ENCODE measurements at regions not wholly inside any gene's neighbourhood (a gene's known extent, or its start where the extent isn't known, plus 50 kb on each side); places are given as distances from the start of the nearest gene placed in this dataset.
"Not testable (repeated sequence)": the region's sequence is repeated elsewhere in the genome, so short reads cannot be mapped to it uniquely, and the experiment has no call there.

DNA sequence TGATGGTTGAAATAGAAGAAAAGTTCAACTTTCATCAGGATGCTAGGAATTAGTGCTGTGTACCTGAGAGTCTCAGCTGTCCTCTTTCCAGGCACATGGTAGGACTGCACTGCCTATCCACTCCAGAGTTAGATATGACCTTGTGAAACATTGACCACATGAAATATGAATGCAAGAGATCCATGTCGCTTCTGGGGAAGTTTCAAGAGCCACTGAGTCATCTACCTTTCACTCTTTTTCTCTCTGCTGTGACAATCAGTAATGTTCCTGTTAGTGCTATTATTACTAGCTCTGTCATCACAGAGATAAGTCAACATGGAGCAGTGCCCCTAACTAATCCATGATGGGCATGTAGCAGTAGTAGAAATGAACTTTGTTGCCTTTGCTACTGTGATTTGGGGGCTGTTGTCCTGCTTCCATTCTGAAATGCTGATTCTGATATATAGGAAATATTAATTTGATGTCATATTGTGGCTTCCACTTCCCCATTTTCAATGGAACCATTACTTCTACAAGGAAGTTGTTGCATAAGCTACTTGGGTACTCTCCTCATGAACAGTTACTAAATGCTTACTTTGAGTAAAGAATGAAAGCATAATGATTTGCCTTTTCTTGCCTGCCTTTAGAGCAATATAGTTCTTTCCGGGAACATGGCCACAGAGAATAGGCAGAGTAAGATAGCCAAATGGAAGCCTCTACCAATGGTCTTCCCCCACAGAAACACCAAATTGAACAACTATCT is 192.8 kb upstream of the ZNF521 start:
- H3K9ac ChIP-seq (ENCODE audit: low read depth, low read length) = no peak overlapping the region
- no peak overlapping the region for H3K4me3 ChIP-seq (ENCODE audit: low read depth, low read length)
- no peaks in the 10 kb centered on the region for H3K36me3 ChIP-seq (ENCODE audit: control insufficient read depth, insufficient read depth, low read length)
- H3K27me3 ChIP-seq (ENCODE audit: control insufficient read depth, insufficient read depth, low read length) = no peaks in the 10 kb centered on the region
- H3K9me3 ChIP-seq (ENCODE audit: control insufficient read depth, insufficient read depth, low read length) = no peaks in the 10 kb centered on the region
- H3K4me1 ChIP-seq (ENCODE audit: control insufficient read depth, insufficient read depth, low read length) = no peaks in the 10 kb centered on the region

DNA sequence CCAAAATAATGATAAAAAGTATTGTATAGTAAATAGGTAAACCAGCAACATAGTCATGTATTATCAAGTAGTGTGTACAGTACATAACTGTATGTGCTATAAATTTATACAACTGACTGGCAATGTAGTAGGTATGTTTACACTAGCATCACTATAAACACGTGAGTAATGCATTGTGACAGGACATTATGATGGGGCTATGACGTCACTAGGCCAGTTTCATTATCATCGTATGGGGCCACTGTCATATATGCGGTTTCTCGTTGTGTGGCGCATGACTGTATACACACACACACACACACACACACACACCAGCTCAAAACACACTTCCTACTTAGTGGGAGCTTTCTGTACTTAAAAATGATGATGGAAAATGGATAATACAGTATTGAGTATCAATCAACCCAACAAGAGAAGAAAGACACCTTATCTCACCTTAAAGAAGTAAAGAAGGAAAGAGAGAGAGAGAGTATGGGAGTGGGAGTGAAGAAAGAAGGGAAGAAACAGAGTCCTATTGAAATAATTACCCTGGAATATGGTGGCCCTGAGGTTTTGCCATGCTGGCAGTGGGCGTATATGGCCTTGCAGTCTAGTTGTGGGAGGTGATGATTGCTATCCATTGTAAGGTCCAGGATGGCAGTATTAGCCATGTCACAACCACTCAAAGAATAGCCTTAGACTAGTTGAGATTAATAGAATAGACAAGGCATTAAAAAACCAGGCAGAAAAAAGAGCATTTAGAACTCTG is 186.4 kb upstream of the ZNF521 start:
- Histone ChIP-seq H3K4me3 (ENCODE audit: low read depth, low read length) (no peak overlapping the region), H3K4me1 (ENCODE audit: control insufficient read depth, insufficient read depth, low read length) (no peaks in the 10 kb centered on the region), H3K9ac (ENCODE audit: low read depth, low read length) (no peak overlapping the region), H3K9me3 (ENCODE audit: control insufficient read depth, insufficient read depth, low read length) (peaks cover 4% of the 10 kb centered on the region), H3K36me3 (ENCODE audit: control insufficient read depth, insufficient read depth, low read length) (no peaks in the 10 kb centered on the region), H3K27me3 (ENCODE audit: control insufficient read depth, insufficient read depth, low read length) (no peaks in the 10 kb centered on the region)

DNA sequence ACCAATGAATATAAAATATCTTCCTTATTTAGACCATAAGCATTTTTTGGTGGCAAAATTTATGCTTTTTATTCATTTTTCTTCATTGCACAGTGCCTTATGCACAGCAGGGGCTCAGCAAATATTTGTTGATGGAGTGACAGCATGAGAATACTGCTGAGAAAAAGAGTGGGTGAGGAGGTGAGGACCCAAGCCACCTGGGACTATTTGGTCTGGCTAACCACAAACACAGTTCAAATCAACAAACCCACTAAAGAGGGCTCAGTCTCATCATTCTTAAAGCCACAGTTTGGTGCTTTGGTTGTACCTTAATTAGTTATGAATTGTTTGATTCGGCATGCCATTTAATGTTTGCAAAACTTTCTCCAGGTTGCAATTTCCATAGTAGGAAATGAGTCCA is 183.5 kb upstream of the ZNF521 start:
- peaks cover 4% of the 10 kb centered on the region for H3K9me3 ChIP-seq (ENCODE audit: control insufficient read depth, insufficient read depth, low read length)
- H3K4me1 ChIP-seq (ENCODE audit: control insufficient read depth, insufficient read depth, low read length) = no peaks in the 10 kb centered on the region
- H3K36me3 ChIP-seq (ENCODE audit: control insufficient read depth, insufficient read depth, low read length) = no peaks in the 10 kb centered on the region
- no peaks in the 10 kb centered on the region for H3K27me3 ChIP-seq (ENCODE audit: control insufficient read depth, insufficient read depth, low read length)
- no peak overlapping the region for H3K9ac ChIP-seq (ENCODE audit: low read depth, low read length)
- no peak overlapping the region for H3K4me3 ChIP-seq (ENCODE audit: low read depth, low read length)

DNA sequence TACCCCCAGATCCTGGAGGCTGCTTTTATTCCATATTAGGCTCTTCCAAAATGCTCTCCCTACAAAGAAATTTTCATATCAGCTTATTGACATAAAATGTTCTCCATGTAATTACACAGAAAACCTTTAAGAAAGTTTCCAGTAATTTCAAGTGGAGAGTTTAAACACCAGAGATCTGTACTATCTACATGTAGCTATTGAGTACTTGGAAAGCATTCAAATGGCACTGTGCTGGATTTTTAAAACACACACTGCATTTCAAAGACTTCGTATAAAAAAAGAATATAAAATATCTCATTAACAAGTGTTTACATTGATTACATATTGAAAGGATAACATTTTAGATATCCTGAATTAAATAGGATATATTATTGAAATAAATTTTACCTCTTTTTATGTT is 182.4 kb upstream of the ZNF521 start:
- Histone ChIP-seq H3K27me3 (ENCODE audit: control insufficient read depth, insufficient read depth, low read length) (no peaks in the 10 kb centered on the region), H3K36me3 (ENCODE audit: control insufficient read depth, insufficient read depth, low read length) (no peaks in the 10 kb centered on the region), H3K4me1 (ENCODE audit: control insufficient read depth, insufficient read depth, low read length) (no peaks in the 10 kb centered on the region), H3K9ac (ENCODE audit: low read depth, low read length) (no peak overlapping the region), H3K9me3 (ENCODE audit: control insufficient read depth, insufficient read depth, low read length) (peaks cover 4% of the 10 kb centered on the region), H3K4me3 (ENCODE audit: low read depth, low read length) (no peak overlapping the region)

DNA sequence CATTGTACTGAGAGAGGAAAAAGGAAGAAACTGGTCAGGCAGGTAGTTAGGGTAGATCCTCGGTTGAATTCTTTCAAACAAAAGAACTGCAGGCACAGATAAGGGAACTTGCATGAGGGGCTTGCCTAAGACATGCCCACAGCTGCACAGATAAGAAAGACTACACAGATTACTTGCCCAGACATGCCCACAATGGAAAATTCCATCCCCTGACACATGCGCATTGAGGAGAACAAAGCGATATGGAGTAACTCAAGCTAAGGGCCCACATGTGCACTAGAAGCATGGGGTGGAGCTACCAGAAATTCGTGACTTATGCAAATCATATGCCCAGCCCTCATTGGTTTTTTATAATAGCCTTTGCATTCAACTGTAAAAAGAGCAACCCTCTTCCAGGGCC is 181.3 kb upstream of the ZNF521 start:
- Histone ChIP-seq H3K4me3 (ENCODE audit: low read depth, low read length) (no peak overlapping the region), H3K27me3 (ENCODE audit: control insufficient read depth, insufficient read depth, low read length) (no peaks in the 10 kb centered on the region), H3K9ac (ENCODE audit: low read depth, low read length) (no peak overlapping the region), H3K9me3 (ENCODE audit: control insufficient read depth, insufficient read depth, low read length) (peaks cover 4% of the 10 kb centered on the region), H3K4me1 (ENCODE audit: control insufficient read depth, insufficient read depth, low read length) (no peaks in the 10 kb centered on the region), H3K36me3 (ENCODE audit: control insufficient read depth, insufficient read depth, low read length) (no peaks in the 10 kb centered on the region)

DNA sequence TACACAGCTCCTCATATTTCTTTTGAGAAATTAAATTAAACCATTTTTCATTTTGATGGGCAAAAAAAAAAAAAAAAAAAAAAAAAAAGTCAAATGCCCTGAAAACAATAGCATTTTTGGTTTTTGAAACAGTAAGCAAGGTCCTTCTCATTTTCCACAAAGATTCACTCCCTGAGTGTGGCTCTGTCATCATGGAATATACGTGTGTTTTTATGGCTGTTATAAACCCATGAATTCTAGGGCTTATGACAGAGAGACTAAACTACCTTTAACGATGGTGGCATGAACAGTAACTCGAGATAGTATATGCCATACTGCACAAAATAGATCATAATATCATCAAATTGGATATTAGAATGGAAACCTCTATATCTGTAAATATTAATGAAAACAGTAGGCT is 179.2 kb upstream of the ZNF521 start:
- Histone ChIP-seq H3K36me3 (ENCODE audit: control insufficient read depth, insufficient read depth, low read length) (no peaks in the 10 kb centered on the region), H3K27me3 (ENCODE audit: control insufficient read depth, insufficient read depth, low read length) (no peaks in the 10 kb centered on the region), H3K9me3 (ENCODE audit: control insufficient read depth, insufficient read depth, low read length) (peaks cover 4% of the 10 kb centered on the region), H3K4me3 (ENCODE audit: low read depth, low read length) (no peak overlapping the region), H3K9ac (ENCODE audit: low read depth, low read length) (no peak overlapping the region), H3K4me1 (ENCODE audit: control insufficient read depth, insufficient read depth, low read length) (no peaks in the 10 kb centered on the region)

DNA sequence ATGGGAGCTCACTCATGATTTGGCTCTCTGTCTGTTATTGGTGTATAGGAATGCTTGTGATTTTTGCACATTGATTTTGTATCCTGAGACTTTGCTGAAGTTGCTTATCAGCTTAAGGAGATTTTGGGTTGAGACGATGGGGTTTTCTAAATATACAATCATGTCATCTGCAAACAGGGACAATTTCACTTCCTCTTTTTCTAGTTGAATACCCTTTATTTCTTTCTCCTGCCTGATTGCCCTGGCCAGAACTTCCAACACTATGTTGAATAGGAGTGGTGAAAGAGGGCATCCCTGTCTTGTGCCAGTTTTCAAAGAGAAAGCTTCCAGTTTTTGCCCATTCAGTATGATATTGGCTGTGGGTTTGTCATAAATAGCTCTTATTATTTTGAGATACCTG is 173.8 kb upstream of the ZNF521 start:
- H3K27me3 ChIP-seq (ENCODE audit: control insufficient read depth, insufficient read depth, low read length); H3K4me1 ChIP-seq (ENCODE audit: control insufficient read depth, insufficient read depth, low read length); H3K9me3 ChIP-seq (ENCODE audit: control insufficient read depth, insufficient read depth, low read length); H3K4me3 ChIP-seq (ENCODE audit: low read depth, low read length); H3K9ac ChIP-seq (ENCODE audit: low read depth, low read length); H3K36me3 ChIP-seq (ENCODE audit: control insufficient read depth, insufficient read depth, low read length): not testable (repeated sequence)

DNA sequence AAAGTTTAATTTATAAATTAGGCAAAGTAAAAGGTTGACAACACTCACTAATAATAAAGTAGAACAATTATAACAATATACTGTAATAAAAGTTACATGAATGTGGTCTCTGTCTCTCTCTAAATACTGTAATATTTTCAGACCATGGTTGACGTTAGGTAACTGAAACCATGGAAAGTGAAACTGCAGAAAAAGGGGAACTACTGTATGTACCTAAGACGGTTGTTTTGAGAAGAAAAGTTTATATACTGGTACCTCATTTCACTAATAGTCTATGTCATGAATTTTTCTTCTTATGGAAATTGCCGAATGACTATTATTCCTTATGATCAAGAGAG is 166.7 kb upstream of the ZNF521 start:
- no peaks in the 10 kb centered on the region for H3K4me1 ChIP-seq (ENCODE audit: control insufficient read depth, insufficient read depth, low read length)
- H3K9me3 ChIP-seq (ENCODE audit: control insufficient read depth, insufficient read depth, low read length) = no peaks in the 10 kb centered on the region
- H3K27me3 ChIP-seq (ENCODE audit: control insufficient read depth, insufficient read depth, low read length) = no peaks in the 10 kb centered on the region
- H3K9ac ChIP-seq (ENCODE audit: low read depth, low read length) = no peak overlapping the region
- H3K4me3 ChIP-seq (ENCODE audit: low read depth, low read length) = no peak overlapping the region
- H3K36me3 ChIP-seq (ENCODE audit: control insufficient read depth, insufficient read depth, low read length) = no peaks in the 10 kb centered on the region

DNA sequence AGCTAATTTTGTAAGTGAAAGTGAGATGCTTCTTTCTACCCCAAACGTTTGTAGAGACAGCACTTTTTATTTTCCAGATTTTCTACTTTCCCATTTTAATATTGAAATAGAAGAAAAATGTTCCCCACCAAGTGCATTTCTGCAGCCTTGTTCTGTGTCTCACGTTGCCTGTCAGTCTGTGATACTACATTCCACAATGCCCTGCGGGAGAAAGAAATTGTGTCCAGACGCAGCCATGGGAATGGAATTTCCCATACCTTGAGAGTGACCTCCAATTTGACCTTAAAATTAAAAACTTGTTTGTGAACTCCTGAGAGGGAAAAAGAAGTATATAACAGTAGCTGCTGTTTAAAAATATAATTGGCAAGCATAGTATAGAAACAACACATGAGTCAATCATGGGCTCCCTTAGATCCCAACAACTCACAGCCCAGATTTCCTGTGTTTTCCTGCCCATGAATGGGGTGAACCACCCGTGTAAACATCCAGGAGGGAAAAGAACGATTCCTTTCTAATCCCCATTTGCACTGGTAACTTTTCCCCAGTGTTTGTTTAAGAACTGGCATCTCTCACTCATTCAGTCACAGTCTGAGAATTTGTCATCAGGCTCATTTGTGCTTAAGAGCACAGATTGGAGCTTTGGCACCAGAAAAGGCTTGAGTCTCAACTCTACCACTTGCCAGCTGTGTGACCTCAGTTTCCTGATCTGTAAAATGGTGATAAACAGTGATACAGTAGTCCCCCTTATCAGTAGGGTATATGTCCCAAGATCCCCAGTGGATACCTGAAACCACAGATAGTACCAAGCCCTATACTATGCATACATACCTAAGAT is 166.1 kb upstream of the ZNF521 start:
- Histone ChIP-seq H3K27me3 (ENCODE audit: control insufficient read depth, insufficient read depth, low read length) (no peaks in the 10 kb centered on the region), H3K9ac (ENCODE audit: low read depth, low read length) (no peak overlapping the region), H3K4me3 (ENCODE audit: low read depth, low read length) (no peak overlapping the region), H3K36me3 (ENCODE audit: control insufficient read depth, insufficient read depth, low read length) (no peaks in the 10 kb centered on the region), H3K4me1 (ENCODE audit: control insufficient read depth, insufficient read depth, low read length) (no peaks in the 10 kb centered on the region), H3K9me3 (ENCODE audit: control insufficient read depth, insufficient read depth, low read length) (no peaks in the 10 kb centered on the region)

DNA sequence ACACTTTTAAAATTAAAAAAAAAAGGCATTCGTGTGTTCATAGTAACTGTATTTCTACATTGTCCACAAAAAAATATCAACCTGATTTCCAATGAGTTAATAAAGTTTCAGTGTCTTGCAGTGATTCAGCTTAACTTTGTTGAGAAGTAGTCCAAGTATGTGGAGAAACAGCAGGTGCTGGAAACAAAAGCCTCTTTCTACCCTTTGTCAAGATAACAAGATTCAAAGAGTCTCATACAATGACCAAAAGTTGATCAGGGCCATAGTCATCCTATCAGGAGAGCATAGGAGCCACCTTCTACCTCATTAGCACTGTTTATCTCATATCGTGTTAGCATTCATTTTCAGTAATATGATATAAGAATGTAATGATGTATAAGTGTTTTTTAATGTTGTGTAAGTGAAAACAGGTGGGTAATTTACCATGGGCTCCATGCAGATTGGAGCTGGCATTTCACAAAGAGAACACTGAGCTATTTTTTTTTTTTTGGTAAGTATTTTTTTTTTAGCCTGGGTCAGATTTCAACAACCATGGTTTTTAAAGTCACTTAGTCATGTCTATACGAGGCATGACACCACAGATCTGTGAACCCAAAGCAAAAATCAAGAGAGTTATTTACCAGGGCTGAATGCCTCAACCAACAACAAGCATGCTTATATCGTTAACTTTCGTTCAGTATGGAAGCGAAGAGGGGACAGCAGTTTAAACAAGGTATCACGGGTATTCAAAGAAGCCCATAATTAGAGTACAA is 165.0 kb upstream of the ZNF521 start:
- Histone ChIP-seq H3K4me3 (ENCODE audit: low read depth, low read length) (no peak overlapping the region), H3K4me1 (ENCODE audit: control insufficient read depth, insufficient read depth, low read length) (no peaks in the 10 kb centered on the region), H3K9me3 (ENCODE audit: control insufficient read depth, insufficient read depth, low read length) (no peaks in the 10 kb centered on the region), H3K9ac (ENCODE audit: low read depth, low read length) (no peak overlapping the region), H3K36me3 (ENCODE audit: control insufficient read depth, insufficient read depth, low read length) (no peaks in the 10 kb centered on the region), H3K27me3 (ENCODE audit: control insufficient read depth, insufficient read depth, low read length) (no peaks in the 10 kb centered on the region)

DNA sequence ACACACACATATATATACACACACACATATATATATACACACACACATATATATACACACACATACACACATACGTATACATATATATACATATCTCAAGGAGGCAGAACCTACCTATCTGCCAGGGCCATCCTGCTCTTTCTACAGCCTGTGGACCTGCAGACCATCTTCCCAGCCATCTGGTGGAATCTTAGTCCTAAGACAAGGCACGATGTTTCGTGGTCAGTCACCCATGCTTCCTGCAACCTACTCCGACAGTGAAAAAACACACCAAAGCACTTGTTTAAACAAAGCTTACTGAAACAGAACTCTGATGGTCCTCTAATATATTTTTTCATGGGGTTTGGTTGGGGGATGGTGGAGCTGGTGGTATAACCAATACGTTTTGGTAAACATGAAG is 164.2 kb upstream of the ZNF521 start:
- H3K36me3 ChIP-seq (ENCODE audit: control insufficient read depth, insufficient read depth, low read length) = no peaks in the 10 kb centered on the region
- H3K4me3 ChIP-seq (ENCODE audit: low read depth, low read length) = no peak overlapping the region
- no peaks in the 10 kb centered on the region for H3K27me3 ChIP-seq (ENCODE audit: control insufficient read depth, insufficient read depth, low read length)
- no peak overlapping the region for H3K9ac ChIP-seq (ENCODE audit: low read depth, low read length)
- H3K9me3 ChIP-seq (ENCODE audit: control insufficient read depth, insufficient read depth, low read length) = no peaks in the 10 kb centered on the region
- H3K4me1 ChIP-seq (ENCODE audit: control insufficient read depth, insufficient read depth, low read length) = no peaks in the 10 kb centered on the region

Measured in iPS-15b (cell line).